ENCODE measurements at regions not wholly inside any gene's neighbourhood (a gene's known extent, or its start where the extent isn't known, plus 50 kb on each side); places are given as distances from the start of the nearest gene placed in this dataset.

DNA sequence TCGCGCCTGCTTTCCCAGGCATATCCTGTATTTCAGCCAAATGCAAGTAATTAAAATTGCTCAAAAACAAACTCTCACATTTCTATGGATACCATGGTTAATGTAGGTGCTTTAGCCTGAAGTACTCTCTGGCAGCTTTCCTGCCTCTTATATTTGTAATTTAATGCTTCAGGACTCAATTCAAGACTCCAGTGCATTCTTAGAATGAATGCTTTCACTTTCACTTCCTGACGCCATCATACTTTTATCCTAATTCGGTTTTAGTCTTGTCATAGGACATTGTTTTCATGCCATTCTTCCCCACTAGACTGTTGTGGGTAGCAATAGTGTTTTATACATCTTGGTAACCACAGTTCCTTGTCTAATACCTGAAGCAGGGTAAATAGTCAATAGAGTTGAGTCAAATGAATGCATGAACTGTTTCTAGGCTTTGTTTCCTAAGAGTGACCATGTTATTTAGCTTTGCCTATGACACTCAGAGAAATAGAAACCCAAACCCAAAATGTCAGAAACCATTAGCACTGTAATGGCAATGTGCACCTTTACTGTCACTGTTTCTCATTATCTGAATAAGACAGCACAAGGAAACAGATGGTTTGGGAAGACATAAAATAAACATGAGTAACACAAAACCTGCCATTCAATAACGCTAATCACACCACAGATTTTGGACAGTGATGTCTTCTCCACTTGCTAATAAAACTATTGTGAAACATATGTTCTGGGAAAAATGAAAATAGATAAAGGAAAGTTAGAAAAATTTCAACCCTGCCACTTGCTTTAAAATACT, 705.5 kb downstream of the CDH11 start:
- TF ChIP-seq, protein P1, sequence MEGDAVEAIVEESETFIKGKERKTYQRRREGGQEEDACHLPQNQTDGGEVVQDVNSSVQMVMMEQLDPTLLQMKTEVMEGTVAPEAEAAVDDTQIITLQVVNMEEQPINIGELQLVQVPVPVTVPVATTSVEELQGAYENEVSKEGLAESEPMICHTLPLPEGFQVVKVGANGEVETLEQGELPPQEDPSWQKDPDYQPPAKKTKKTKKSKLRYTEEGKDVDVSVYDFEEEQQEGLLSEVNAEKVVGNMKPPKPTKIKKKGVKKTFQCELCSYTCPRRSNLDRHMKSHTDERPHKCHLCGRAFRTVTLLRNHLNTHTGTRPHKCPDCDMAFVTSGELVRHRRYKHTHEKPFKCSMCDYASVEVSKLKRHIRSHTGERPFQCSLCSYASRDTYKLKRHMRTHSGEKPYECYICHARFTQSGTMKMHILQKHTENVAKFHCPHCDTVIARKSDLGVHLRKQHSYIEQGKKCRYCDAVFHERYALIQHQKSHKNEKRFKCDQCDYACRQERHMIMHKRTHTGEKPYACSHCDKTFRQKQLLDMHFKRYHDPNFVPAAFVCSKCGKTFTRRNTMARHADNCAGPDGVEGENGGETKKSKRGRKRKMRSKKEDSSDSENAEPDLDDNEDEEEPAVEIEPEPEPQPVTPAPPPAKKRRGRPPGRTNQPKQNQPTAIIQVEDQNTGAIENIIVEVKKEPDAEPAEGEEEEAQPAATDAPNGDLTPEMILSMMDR (IDR thresholded peaks at IDR 0.05; ENCODE audit: low read depth, low read length) = no peak

DNA sequence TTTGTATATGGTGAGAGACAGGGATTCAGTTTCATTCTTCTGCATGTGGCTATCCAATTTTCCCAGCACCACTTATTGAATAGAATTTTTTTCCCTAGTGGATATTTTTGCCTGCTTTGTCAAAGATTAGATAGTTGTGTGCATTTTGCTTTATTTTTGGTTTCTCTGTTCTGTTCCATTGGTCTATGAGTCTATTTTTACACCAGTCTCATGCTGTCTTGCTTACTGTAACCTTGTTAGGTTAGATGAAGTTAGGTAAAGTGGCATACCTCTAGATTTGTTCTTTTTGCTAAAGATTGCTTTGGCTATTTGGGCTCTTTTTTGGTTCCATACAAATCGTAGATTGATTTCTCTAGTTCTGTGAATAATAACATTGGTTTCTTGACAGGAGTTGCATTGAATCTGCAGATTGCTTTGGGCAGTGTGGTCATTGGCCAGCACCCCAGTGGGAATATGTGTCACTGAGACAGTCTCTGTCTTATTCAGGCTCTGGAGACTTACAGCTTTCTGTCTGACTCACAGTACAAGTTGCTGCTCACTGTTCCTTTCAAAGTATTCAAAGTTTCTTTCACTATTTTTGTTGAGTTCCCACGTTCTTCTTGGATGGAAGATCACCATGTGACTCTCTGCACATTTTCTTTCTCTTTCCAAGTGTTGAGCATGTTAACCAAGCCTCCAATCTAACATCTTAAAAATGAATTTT, 709.1 kb downstream of the CDH11 start:
- H3K4me3 ChIP-seq (ENCODE audit: low read depth, low read length) = no peak overlapping the region
- in situ Hi-C loops (cut with HindIII; ENCODE audit: low sequenced_read_pairs) = no loop called here
- TF ChIP-seq, protein P1 (IDR thresholded peaks at IDR 0.05; ENCODE audit: low read depth, low read length) = no peak
- DNase-seq (ENCODE audit: low read depth, low spot score) = peak; percentile 77

More for the DNA sequence above, 705.5 kb downstream of the CDH11 start:
- DNase-seq (ENCODE audit: low read depth, low spot score) = peak; percentile 85
- peak overlapping the region; percentile 12 for H3K4me3 ChIP-seq (ENCODE audit: low read depth, low read length)
- in situ Hi-C loops (cut with HindIII; ENCODE audit: low sequenced_read_pairs) = no loop called here

DNA sequence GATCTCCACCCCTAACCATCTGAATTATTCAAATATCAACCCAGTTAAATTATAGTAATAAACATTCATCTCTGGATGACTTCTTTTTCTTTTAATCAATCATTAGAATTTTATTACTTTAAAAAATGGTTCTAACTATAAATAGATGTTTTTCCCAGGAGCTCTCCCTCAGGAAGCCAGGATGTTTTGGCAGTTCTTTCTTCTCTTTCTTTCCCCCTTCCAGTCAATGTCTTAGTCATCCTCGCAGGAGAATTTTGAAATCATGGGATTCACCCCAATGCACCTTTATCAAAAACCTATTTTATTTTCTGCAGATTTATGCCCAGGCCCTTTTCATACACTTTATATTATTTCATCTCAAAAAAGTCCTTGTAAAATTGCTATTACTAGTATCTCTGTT, 711.6 kb downstream of the CDH11 start:
- no peak for DNase-seq (ENCODE audit: low read depth, low spot score)
- TF ChIP-seq, protein P1 (IDR thresholded peaks at IDR 0.05; ENCODE audit: low read depth, low read length) = no peak
- H3K4me3 ChIP-seq (ENCODE audit: low read depth, low read length) = no peak overlapping the region
- in situ Hi-C loops (cut with HindIII; ENCODE audit: low sequenced_read_pairs) = no loop called here

DNA sequence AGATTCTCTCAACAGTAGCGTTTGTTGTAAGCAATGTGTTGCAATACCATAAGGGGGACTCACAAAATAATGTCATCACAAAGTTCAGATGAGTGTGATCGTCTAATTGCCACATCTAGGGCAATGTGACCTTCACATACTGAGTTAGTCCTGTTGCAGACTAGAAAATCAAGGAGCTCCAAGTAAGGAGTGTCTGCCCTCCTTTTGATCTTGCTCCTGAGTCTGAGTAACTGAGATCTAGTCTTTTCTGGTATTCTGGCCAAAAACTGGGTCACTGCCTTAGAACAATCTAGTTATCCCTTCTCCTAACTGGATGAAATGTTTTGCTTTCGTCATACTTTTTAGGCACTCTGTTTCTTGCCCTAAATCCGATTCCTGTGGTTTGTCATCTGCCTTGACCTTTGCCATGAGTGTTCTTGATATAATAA, 712.1 kb downstream of the CDH11 start:
- in situ Hi-C loops (cut with HindIII; ENCODE audit: low sequenced_read_pairs) = no loop called here
- no peak overlapping the region for H3K4me3 ChIP-seq (ENCODE audit: low read depth, low read length)
- TF ChIP-seq, protein P1 (IDR thresholded peaks at IDR 0.05; ENCODE audit: low read depth, low read length) = no peak
- DNase-seq (ENCODE audit: low read depth, low spot score) = no peak

DNA sequence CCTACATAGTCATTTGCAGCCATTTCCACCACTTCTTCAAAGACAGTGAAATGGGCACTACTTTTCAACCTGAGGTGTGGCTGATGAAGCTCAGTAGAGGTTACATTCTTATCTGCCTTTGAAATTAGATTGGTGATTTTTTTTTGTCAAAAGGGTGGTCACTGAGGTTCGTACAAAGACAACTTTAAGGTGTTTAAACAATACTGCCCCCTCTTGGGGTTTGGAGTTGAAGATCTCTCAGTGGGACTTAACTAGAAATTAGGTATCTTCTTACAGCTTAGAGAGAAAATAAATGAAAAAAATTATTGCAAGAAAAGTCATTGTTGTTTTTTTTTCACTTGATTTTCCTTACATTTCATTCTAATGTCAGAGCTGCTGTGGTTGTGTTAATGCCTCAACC, 713.2 kb downstream of the CDH11 start:
- TF ChIP-seq, protein P1 (IDR thresholded peaks at IDR 0.05; ENCODE audit: low read depth, low read length) = no peak
- in situ Hi-C loops (cut with HindIII; ENCODE audit: low sequenced_read_pairs) = no loop called here
- H3K4me3 ChIP-seq (ENCODE audit: low read depth, low read length) = no peak overlapping the region
- no peak for DNase-seq (ENCODE audit: low read depth, low spot score)

DNA sequence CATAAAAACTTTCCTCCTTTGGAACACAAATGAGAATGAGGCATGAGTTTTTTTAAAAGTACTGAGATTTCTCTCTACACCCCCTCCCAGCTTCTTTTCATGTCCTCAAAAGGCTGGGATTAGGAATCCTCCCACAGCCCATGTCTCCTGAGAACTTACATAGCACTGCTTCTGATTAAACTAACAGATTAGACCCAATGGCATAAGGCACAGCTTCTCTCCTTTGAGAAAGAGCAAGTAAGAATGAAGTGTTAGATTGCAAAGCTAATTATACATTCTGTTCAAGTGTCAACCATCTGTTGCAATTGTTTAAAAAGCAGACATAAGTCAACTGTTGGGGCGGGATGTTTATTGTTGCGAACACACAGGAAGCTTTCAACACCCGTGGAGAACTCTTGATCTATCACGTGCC, 715.1 kb downstream of the CDH11 start:
- in situ Hi-C loops (cut with HindIII; ENCODE audit: low sequenced_read_pairs) = no loop called here
- no peak overlapping the region for H3K4me3 ChIP-seq (ENCODE audit: low read depth, low read length)
- DNase-seq (ENCODE audit: low read depth, low spot score) = no peak
- TF ChIP-seq, protein P1 (IDR thresholded peaks at IDR 0.05; ENCODE audit: low read depth, low read length) = no peak
